AG04450 (cell line): ENCODE measurements at regions not wholly inside any gene's neighbourhood (a gene's known extent, or its start where the extent isn't known, plus 50 kb on each side); places are given as distances from the start of the nearest gene placed in this dataset.
A peak's percentile ranks its signal among the peaks of the same experiment; 100 is the strongest.
"Not testable (repeated sequence)": the region's sequence is repeated elsewhere in the genome, so short reads cannot be mapped to it uniquely, and the experiment has no call there.

Experiments used
- CTCF ChIA-PET: fragments of 300-600, 350-600 bp; formaldehyde crosslinking; extraction: SDS; loops from one replicate; lab custom pipeline; 2022; ENCODE audit warnings: antibody characterized with exemption, inconsistent platforms; lab: Charles Lee
- POLR2A ChIA-PET: fragments of 350-600 bp; formaldehyde crosslinking; extraction: SDS; loops from one replicate; lab custom pipeline; 2021; ENCODE audit warnings: antibody characterized with exemption, inconsistent platforms; lab: Yijun Ruan, JAX
- DNase-seq: peaks from one replicate; pipeline ENCODE4 v3.0.0-alpha.2; 2011; ENCODE audit warnings: low read depth, low spot score
- H3K27ac ChIP-seq: one replicate; pipeline ENCODE4 v1.5.1; 2012; ENCODE audit warnings: low read depth, low read length, control low read depth
- H3K27me3 ChIP-seq: one replicate; pipeline ENCODE4 v1.6.0; 2012; ENCODE audit warnings: low read length; ENCODE audit not compliant: control insufficient read depth, insufficient read depth
- H3K4me3 ChIP-seq: 2 replicates; pipeline ENCODE4 v1.5.1; 2011; ENCODE audit warnings: mild to moderate bottlenecking, low read depth, low read length, control low read depth
- H3K9me3 ChIP-seq: 2 replicates; pipeline ENCODE4 v1.5.1; 2012; ENCODE audit warnings: low read length; ENCODE audit not compliant: control insufficient read depth, insufficient read depth
- CTCF ChIP-seq: IDR thresholded peaks from 2 replicates; pipeline ENCODE4 v1.5.1; 2011; ENCODE audit warnings: low read depth, low read length, control low read depth, inconsistent platforms

GRCh38 chr2:113370478-113371091 is 66.9 kb upstream of the ZNG1B start:
- ChIA-PET CTCF (interaction anchor here (0.6 to 5.1 kb wide), 35 partner anchors 8 to 233 kb away, joined by 3 to 85 read pairs (median 5); no protein-coding TSS in a partner anchor), POLR2A (interaction anchor here (0.6 kb wide), 1 partner anchor 207 kb away, joined by 5 read pairs; no protein-coding TSS in a partner anchor)
- H3K9me3 ChIP-seq: no peaks in the 10 kb centered on the region
- peaks cover 5% of the 10 kb centered on the region for H3K27me3 ChIP-seq
- DNase-seq: peak; percentile 43
- H3K27ac ChIP-seq: no peak overlapping the region
- no peak overlapping the region for H3K4me3 ChIP-seq
- TF ChIP-seq CTCF: peak; percentile 75

- ChIA-PET CTCF (interaction anchor here (0.6 to 5.1 kb wide), 33 partner anchors 9 to 232 kb away, joined by 3 to 85 read pairs (median 5); no protein-coding TSS in a partner anchor), POLR2A (no interaction called here)
- no peak for DNase-seq
- Histone ChIP-seq H3K27ac (no peak overlapping the region), H3K9me3 (no peaks in the 10 kb centered on the region), H3K27me3 (peaks cover 5% of the 10 kb centered on the region), H3K4me3 (no peak overlapping the region)
- TF ChIP-seq CTCF: no peak
Measured at GRCh38 chr2:113370030-113370429, 67.5 kb upstream of the ZNG1B start.

GRCh38 chr2:113368581-113368980 is 68.9 kb upstream of the ZNG1B start:
- DNase-seq, H3K27ac ChIP-seq, H3K4me3 ChIP-seq, H3K9me3 ChIP-seq, H3K27me3 ChIP-seq, POLR2A ChIA-PET: not testable (repeated sequence)
- CTCF ChIA-PET: interaction anchor here (1.0 kb wide), 1 partner anchor 164 kb away, joined by 4 read pairs; no protein-coding TSS in a partner anchor

GRCh38 chr2:113366821-113367220 is 70.7 kb upstream of the ZNG1B start:
- CTCF ChIA-PET, H3K4me3 ChIP-seq, H3K27me3 ChIP-seq, H3K9me3 ChIP-seq, H3K27ac ChIP-seq, POLR2A ChIA-PET, DNase-seq: not testable (repeated sequence)

GRCh38 chr2:113365791-113366190 is 71.7 kb upstream of the ZNG1B start:
- H3K4me3 ChIP-seq, H3K27ac ChIP-seq, H3K27me3 ChIP-seq, DNase-seq, POLR2A ChIA-PET, H3K9me3 ChIP-seq: not testable (repeated sequence)
- CTCF ChIA-PET: interaction anchor here (0.8 to 1.3 kb wide), 4 partner anchors 25 to 227 kb away, joined by 3 to 4 read pairs (median 3); no protein-coding TSS in a partner anchor

- DNase-seq, H3K4me3 ChIP-seq, POLR2A ChIA-PET, H3K9me3 ChIP-seq, H3K27me3 ChIP-seq, H3K27ac ChIP-seq: not testable (repeated sequence)
- CTCF ChIA-PET: interaction anchor here (0.8 to 1.3 kb wide), 4 partner anchors 25 to 227 kb away, joined by 3 to 4 read pairs (median 3); no protein-coding TSS in a partner anchor
Measured at GRCh38 chr2:113365290-113365689, 72.2 kb upstream of the ZNG1B start.

- no peak for TF ChIP-seq CTCF
- no peak overlapping the region for H3K27ac ChIP-seq
- no peak for DNase-seq
- ChIA-PET POLR2A (no interaction called here), CTCF (interaction anchor here (1.3 to 2.3 kb wide), 2 partner anchors 9 to 223 kb away, joined by 4 to 9 read pairs; no protein-coding TSS in a partner anchor)
- H3K27me3 ChIP-seq: peaks cover 3% of the 10 kb centered on the region
- no peaks in the 10 kb centered on the region for H3K9me3 ChIP-seq
- H3K4me3 ChIP-seq: no peak overlapping the region
Measured at GRCh38 chr2:113361051-113361450, 76.4 kb upstream of the ZNG1B start.
